NCI-H2171 (cell line): ENCODE measurements at regions not wholly inside any gene's neighbourhood (a gene's known extent, or its start where the extent isn't known, plus 50 kb on each side); places are given as distances from the start of the nearest gene placed in this dataset.
"Not testable (repeated sequence)": the region's sequence is repeated elsewhere in the genome, so short reads cannot be mapped to it uniquely, and the experiment has no call there.

Experiments
- DNase-seq: peaks from one replicate; lab custom pipeline; 2025; lab: John Stamatoyannopoulos, UW

DNA sequence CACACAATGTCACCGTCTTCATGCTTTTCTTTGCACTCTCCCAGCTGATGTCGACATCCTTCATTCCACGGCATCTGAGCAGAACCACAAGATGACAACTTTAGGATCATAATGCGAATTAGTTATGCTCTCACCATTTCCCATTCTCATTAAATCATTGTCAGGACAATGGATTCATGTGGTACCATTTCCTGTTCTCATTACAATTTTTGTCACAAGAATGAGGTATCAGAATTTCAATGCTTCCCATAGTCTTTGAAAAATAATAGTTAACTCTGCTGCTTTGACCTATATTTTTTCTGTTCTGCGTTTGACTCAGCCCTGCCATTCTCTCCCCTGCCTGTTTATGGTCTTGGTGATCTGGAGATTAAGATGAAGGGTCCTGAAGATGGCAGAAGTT lies 175.7 kb upstream of the MDFIC2 start:
- no peak for DNase-seq

GRCh38 chr3:70486414-70487017 lies 174.1 kb upstream of the MDFIC2 start:
- DNase-seq = no peak

DNA sequence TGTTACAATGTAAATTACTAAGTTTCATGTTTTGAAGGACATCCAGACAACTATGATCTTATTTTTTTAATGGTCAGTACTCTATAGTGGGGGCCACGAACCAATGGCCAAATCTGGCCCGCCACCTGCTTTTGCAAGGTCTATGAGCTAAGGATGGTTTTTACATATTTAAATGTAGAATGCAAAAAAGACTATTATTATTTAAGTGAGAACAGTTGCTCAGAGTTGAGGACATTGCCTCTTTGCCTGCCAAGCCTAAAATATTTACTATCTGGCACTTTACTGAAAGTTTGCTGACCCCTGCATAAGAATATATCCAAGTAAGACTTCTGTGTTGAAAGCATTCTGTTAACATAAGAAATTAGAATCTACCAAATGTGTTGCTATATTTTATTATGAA lies 163.7 kb upstream of the MDFIC2 start:
- DNase-seq = no peak

- DNase-seq = no peak
These were observed 159.3 kb upstream of the MDFIC2 start for GRCh38 chr3:70471464-70472342.

DNA sequence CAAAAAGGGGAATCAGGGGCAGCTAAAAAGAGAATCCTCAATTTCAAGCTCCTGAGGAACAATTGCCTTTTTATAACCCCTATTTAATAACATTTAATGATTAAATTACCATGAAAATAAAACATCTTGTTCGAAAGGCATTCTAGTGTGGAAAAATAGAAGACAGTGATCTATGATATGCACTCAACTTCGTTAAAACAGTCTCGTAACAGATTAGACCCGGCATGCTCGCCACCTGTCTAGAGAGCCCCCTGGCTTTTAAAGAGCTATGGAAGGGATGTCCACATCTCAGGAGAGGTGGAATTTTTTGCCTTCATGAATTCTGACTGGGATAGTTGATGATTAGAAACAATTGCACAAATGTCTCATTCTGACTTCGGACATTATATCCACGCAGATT lies 153.7 kb upstream of the MDFIC2 start:
- no peak for DNase-seq

- no peak for DNase-seq
These were observed 152.4 kb upstream of the MDFIC2 start for GRCh38 chr3:70464876-70465275.

- DNase-seq = no peak
These were observed 152.0 kb upstream of the MDFIC2 start for GRCh38 chr3:70464465-70464864.

DNA sequence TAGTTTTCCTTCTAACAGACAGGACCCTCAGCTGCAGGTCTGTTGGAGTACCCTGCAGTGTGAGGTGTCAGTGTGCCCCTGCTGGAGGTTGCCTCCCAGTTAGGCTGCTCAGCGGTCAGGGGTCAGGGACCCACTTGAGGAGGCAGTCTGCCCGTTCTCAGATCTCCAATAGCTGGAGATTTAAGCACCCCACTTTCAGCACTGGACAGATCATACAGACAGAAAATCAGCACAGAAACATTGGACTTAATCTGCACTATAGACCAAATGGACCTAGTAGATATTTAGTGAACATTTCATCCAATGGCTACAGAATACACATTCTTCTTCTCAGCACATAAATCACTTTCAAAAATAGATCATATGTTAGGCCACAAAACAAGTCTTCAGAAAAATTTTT lies 137.8 kb upstream of the MDFIC2 start:
- not testable (repeated sequence) for DNase-seq

DNA sequence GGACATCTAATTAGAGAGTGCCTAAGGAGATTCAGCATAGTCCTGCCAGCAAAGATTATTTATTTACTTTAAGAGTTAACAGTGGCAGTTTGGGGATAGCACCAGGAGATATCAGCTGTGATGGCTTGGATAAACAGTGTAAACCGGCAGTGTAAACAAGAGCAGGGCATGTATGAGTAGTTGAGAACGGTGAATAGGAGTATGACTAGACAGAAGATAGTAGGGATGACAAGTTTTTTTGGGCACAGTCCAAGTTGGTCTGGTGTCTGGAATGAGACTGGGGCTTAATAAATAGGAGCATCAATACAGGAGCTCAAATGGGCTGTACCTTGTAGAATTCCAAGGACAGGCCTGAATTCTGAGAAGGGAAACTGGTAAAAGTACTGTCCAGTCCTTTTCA lies 123.0 kb upstream of the MDFIC2 start:
- not testable (repeated sequence) for DNase-seq

- DNase-seq = no peak
These were observed 120.7 kb upstream of the MDFIC2 start for GRCh38 chr3:70433091-70433490.

DNA sequence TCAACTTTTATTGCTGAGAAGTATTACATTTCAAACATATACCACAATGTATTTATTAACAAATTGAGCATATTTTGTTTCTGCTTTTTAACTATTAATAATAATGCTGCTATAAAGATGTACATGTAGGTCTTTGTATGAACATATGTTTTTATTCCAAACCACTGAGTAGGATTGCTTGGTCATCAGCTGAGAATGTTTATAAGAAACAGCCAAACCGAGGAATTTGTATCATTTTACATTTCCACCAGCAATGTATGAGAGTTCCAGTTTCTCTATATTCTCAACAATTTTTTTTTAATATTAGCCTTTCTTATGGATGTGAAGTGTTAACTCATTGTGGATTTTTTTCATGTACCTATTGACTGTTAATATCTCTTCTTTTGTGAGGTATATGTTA lies 119.5 kb upstream of the MDFIC2 start:
- no peak for DNase-seq

DNA sequence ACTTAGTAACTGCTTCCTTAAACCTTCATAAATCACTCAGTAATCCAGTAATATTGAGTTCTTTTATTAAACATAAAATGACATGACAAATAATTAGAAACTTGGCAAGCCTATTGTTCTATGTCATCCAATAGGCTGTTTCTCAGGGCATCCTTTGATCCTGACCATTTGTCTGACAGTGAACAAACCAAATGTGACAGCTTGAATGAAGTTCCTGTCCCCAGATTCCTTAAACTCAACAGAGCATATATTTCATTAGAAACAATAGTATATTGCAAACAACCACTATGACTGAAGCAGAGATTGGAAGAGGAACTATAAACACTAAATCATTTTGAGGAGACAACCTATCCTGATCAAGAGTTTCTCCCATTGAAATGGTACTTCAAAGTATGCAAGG lies 113.6 kb upstream of the MDFIC2 start:
- DNase-seq = no peak

- no peak for DNase-seq
These were observed 109.1 kb upstream of the MDFIC2 start for GRCh38 chr3:70421506-70421905.

GRCh38 chr3:70409018-70409417 lies 96.6 kb upstream of the MDFIC2 start:
- no peak for DNase-seq

- DNase-seq = no peak
These were observed 87.8 kb upstream of the MDFIC2 start for GRCh38 chr3:70400194-70400593.

DNA sequence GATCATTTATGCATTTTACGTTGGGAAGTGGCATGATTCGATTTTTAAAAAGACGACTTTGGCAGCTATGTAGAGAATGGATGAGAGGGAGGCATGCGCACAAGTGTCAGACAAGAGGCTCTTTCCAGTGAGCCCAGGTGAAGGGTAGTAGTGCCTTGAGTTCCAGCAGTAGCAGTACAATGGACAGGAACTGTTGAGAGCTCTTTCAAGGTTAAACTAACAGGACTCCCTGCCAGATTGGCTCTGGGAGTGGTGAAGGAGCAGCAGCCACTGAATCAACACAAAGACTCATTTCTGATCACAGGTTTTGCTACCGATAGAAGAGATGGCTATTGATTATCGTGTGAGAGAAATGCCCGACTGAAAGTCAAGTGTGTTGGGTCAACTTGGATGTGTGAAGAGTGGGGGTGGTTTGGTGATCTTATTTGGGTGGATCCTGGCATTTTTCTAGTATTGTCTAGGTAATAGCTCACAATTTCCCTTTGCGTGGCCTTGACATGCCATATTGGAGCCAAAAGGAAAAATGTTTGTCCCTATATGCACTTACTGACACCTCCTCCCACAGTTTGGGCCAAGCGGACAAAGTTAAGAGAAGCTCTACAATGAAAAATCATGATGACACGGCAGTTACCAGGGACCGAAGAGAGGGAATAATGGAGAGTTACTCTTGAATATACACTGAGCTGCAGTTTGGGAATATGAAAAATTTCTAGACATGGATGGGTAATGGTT lies 81.6 kb upstream of the MDFIC2 start:
- no peak for DNase-seq

GRCh38 chr3:70392227-70392626 lies 79.8 kb upstream of the MDFIC2 start:
- no peak for DNase-seq

GRCh38 chr3:70387889-70388288 lies 75.5 kb upstream of the MDFIC2 start:
- no peak for DNase-seq

- DNase-seq = no peak
These were observed 74.4 kb upstream of the MDFIC2 start for GRCh38 chr3:70386846-70387245.

GRCh38 chr3:70386043-70386442 lies 73.6 kb upstream of the MDFIC2 start:
- DNase-seq = no peak

- DNase-seq = no peak
These were observed 71.0 kb upstream of the MDFIC2 start for GRCh38 chr3:70383360-70383831.

DNA sequence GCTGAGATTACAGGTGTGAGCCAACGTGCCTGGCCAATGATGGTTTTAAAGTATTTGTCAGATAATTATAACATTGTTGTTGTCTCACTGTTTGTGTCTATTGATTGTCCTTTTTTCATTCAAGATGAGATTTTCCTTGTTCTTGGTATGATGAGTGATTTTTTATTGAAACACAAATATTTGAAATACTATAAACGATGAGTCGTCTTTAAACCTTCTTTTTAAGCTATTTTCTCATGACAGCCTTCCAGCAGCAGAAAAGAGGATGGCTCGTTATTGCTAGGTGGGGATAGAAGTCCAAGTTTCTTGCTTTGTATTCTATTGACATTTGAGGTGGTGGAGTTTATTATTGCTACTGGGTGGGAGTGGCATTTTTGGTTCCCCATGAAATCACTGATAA lies 61.7 kb upstream of the MDFIC2 start:
- no peak for DNase-seq
